HG02798 (cell line): ENCODE measurements at regions not wholly inside any gene's neighbourhood (a gene's known extent, or its start where the extent isn't known, plus 50 kb on each side); places are given as distances from the start of the nearest gene placed in this dataset.

ENCODE experiments used
- ATAC-seq: cut with Tn5 transposase; IDR thresholded peaks from one replicate; pipeline ENCODE4 v1.9.1; 2021; ENCODE audit warnings: mild to moderate bottlenecking; ENCODE audit not compliant: unreplicated experiment, poor library complexity

DNA sequence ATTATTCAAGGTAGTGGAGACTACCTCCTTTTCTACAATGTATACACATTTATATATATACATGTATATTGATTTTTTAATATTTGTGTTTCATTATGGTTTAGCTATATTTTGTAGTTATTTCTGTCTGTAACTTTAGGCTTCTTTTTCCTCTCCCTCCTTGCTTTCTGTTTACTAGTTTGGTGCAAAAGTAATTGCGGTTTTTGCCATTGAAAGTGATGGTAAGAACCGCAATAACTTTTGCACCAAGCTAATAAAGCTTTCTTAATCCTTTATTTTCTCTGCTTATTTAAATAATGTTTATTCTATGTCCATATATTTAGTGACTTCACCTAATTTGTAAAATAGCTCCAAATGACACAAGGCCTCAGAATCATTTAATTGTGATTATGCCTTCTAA, 195.3 kb upstream of the PLSCR5 start:
- ATAC-seq, result no peak

DNA sequence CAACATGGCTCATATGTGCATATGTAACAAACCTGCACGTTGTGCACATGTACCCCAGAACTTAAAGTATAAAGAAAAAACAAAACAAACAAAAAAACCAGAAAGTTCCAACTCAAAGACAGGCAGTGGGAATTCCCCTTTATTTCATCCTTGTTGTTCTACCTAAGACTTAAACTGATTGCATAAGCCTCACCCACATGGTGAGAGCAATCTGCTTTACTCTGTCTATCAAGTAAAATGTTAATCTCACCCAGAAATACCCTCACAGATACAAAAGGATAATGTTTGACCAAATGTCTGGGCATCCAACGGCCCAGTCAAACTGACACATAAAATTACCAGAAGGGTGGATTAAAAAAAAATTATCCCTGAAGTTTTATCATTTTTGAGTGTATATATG, 190.9 kb upstream of the PLSCR5 start:
- ATAC-seq, result no peak

DNA sequence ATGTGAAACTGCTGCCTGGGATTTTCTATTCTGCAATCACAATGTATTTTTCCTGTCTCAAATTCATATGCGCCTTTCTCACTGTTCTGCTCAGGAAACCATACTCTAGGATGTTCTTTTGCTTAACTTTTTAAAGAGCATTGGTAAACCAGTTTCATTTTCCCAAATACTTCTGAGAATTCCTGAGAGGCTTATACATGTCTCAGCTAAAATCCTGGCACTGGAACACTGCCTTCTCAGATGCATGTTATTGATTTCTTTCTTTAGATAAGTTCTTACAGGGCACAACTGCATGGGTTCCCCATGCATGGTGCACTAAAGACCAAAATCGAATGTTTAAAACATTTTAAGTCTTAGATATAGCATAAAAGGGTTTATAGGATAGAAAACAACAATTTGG, 178.3 kb upstream of the PLSCR5 start:
- ATAC-seq, result no peak

DNA sequence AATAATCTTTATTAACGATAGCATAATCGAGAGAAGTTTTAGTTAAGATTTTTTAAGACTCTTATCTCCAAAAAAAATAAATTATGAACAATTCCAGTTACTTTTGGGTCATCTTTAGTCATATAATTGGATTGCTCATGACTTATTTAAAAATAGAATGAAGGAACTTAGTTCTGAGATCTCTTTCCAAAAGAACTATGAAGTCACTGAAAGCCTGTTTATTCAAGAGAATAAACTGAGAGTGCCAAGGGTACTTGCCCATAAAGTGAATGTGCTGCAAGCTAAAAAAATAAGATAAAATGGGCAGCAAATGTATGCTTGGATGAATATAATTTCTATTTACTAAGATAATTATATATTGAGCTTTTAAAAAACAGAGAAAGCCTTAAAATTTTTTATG, 176.5 kb upstream of the PLSCR5 start:
- no peak for ATAC-seq

DNA sequence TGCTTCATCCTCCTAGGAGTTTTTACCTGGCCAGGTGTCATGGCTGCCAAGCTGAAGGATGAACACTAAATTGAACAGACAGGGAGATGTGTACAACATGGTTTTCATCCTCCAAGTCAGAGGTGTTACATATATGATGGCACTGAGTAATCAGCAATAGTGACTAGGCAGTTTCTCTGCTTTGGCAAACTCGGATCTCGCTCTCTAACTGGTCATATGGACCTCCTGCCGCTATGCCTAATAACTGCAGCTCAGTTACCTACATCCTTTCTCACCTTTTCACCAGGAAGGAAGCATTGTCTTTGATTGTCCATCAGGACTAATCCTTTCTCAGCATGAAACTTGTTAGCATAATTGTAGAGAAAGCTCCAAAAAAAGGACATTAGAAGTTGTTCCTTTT, 175.9 kb upstream of the PLSCR5 start:
- no peak for ATAC-seq

DNA sequence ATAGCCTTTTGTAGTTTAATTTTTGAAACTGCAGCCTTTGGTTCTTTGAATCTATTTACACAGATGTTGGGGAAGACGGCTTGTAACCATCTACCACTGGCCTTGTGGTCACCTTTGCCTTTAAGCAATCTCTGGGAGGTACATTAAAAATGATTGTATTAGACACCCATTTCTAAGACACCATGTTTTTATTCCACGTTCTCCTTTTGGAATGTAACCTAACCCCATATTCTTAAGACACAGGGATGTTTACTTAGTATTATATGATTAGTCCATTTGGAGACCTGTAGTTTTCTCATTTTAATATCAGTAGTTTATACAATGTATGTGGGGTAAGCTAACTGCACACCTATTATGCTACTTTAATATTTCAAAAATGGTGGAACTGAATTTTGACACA, 175.1 kb upstream of the PLSCR5 start:
- ATAC-seq, result no peak

DNA sequence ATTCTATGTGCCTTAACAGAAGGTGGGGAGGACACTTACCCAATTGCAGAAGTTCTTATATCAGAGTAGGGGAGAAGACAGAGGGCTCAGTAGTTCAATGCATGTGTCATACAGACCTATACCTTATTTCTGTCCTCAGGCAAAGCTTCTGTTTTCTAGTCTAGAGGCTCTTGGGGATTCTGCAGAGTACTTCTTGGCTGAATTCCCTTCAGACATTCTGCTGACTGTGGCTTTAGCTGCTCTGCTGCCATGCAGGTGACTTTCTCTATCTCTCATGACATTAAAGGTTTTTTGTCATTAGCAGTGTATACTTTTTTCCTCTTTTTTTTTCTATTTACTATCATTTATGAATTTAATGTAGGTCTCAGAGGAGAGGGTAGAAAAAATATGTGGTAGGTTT, 172.8 kb upstream of the PLSCR5 start:
- ATAC-seq, result no peak

DNA sequence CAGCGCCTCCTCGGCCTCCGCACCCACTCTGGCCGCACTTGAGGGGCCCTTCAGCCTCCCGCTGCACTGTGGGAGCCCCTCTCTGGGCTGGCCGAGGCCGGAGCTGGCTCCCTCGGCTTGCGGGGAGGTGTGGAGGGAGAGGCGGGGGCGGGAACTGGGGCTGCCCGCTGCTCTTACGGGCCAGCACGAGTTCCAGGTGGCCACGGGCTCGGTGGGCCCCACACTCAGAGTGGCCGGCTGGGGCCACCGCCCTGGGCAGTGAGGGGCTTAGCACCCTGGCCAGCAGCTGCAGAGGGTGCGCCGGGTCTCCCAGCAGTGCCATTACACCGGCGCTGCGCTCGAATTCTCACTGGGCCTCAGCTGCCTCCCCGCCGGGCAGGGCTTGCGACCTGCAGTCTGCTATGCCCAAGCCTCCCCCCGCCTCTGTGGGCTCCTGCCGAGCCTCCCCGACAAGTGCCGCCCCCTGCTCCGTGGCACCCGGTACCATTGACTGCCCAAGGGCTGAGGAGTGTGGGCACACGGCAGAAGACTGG, 167.1 kb upstream of the PLSCR5 start:
- no peak for ATAC-seq

DNA sequence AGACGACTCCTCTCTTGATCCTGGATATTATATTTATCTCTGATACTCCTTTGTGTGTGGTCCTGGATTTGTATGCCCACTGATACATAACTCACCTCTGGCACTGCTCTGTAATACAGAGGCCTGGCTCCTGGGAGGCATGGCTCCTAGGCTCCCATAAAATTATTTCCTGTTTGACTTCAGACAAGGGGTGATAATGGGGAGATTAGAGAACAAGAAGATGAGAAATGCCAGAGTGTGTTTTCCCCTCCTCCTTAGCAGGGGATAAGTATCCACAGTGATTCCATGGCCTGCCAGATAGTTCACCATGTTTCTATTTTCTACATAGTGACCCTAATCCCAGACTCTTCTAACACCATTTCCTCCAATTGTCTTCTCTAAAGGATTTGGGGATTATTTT, 165.7 kb upstream of the PLSCR5 start:
- ATAC-seq, result no peak

DNA sequence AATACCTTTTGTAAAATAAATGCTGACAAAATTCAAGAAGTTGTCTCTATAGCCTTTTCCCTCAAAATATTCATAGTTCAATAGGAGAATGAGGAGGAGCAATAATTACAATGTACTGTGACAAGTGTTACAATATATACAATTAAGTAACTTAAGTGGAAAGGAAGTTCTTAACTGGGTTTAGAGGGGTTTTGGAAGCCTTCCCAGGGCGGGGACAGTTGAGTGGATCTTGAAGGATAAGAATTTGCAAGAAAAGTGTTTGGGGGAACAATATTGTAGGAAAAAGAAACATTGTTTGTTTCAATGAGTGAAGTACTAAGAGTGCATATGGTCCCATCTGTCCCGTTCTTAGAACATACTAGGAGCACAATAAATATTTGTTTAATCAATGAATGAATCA, 165.2 kb upstream of the PLSCR5 start:
- ATAC-seq, result no peak

DNA sequence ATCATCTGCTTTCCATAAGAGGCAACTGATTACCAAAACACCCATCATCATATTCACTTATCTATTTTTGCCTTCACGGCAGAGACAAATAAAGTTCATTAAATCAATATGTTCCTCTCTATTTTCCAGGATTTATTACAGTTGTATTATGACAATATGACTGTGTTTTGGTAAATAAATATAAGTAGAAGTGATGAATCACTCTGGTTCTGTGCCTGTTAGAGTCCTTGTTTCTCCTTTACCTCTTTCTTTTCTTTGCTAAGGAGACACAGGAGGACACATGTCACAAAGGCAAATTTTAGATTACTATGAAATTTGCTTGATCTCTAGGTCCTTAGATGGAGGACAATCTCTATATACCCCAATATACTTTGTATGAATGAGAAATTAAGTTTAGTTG, 152.6 kb upstream of the PLSCR5 start:
- ATAC-seq, result no peak

DNA sequence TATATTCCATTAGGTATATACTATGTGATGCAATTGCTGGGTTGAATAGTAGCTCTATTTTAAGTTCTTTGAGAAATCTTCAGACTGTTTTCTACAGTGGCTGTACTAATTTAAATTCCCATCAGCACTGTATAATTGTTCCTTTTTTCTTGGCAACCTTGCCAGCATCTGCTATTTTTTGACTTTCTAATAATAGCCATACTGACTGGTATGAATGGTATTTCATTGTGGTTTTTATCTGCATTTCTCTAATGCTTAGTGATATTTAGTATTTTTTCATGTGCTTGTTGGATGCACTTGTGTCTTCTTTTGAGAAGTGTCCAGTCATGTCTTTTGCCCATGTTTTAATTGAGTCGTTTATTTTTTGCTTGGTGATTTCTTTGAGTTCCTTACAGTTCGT, 145.1 kb upstream of the PLSCR5 start:
- no peak for ATAC-seq

DNA sequence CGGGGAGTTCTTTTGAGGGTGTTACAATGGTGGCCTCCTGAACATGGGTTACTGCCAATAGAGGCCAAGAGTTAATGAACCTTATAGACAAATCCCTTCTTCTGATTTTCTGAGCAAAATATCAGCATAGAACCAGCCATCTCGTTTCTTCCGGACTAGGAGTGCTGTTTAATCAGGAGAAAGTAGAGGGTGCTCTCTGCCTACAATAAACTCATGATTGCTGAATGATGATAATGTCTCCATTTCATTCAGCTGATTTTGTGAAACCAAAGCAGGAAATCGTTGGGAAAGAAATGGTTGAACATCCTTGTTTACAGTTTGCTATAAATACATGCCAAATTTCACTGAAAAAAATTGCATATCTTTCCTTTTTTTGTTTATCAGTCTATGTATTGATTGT, 142.8 kb upstream of the PLSCR5 start:
- no peak for ATAC-seq

DNA sequence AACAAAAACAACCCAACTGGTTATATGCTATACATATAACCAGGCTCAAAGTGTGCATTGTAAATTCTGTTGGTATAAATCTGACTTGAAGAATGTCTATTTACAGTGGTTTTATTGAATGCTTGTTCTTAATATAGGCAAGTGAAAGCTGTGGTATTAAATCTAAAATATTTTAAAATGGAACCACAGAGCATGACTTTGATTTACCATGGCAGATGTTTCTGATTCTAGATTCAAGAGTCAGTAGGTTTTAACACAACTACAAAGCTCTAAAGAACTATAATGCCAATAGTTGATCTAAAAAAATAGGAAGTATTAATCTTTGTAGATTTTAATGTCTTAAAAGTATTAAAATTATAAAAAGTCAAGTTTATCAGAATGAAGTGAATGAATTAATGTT, 141.9 kb upstream of the PLSCR5 start:
- no peak for ATAC-seq

DNA sequence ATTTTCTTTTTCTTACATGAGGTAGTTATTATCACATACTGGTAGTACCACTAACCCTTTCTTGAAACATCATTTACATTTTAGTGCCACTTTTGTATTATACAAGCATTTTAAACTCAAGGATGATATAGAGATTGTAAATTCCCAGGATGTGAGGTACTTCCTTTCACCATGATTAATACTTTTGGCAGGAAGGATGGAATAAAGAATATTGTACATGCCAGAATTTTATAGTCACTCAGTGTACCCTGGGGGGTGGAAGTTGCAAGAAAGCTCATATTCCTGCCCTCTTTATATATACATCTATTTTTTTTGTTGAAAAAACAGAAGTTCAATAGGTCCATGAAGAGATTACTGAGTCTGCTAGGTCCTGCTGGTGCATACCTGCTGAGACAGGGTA, 141.0 kb upstream of the PLSCR5 start:
- no peak for ATAC-seq

DNA sequence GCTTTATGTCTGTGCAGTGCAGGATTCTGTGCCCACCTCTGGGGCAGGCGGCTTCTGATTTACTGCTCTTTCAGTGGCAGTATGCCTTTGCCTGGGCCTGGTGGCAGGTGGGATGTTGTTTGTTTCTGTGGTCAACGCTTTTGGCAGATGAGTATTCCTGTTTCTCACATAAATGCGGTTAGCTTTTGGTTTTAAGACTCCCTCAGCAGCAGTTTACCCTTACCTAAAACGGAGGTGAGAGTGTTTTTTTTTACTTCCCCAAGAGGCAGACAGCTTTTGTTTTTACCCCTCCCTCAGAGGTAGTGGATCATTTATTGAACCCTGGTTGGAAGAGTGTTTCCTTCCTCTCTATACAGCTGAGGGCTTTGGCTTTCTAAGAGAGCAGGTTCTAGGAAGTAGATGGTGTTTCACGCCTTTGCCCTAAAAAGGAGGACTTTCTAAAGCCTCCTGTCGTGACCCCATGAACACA, 134.1 kb upstream of the PLSCR5 start:
- no peak for ATAC-seq

DNA sequence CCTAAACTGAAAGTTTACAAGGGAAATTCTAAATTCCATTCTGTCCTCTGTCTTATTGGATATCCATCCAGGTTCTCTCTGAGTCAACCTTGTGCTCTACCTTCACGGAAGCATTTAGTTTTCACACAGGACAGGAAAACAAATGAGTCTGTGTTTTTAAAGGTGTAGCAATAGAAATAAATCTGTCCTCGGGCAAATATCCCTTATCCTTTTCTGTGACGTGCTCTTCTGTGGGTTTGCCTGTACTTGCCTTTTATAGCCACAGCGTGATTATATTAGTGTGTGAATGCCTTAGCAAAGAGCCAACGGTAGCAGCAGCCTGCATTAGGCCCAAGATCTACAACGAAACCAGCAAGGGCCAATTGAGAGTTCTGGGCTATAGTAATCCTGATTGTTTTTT, 127.2 kb upstream of the PLSCR5 start:
- ATAC-seq, result no peak

DNA sequence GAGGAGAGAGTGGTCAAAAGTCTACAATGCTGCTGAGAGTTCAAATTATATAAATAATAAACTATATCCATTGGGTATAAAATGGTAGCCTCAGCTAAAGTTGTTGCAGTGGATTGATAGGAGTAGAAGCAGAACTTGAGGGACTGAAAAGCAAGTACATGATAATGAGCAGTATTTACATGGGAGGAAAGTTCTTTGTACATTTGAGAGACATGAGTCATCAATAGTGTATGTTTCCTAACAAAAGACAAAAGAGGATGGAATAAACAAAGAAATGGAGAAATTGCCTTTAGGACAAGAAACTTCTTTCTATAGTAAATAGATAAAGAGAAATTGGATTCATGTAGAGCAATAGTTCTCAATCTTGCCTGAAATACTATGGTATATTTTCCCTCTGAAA, 110.0 kb upstream of the PLSCR5 start:
- ATAC-seq, result no peak

DNA sequence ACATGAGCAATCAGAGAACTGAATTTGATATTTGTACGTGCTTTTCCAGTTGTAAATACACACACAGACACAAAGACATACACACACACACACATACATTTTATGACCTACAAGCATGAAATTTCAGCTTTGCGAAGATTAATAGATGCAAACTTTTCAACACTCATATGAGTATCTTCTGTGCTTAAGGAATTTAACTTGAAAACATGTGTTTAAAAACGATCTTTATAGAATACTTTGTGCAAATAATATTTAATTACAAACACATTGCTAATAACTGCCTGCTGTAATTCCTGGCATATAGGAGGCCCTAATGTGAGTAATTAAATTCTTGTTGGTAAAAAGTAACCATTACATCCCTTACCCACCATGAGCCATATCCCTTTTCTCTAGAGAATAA, 107.7 kb upstream of the PLSCR5 start:
- ATAC-seq, result no peak

DNA sequence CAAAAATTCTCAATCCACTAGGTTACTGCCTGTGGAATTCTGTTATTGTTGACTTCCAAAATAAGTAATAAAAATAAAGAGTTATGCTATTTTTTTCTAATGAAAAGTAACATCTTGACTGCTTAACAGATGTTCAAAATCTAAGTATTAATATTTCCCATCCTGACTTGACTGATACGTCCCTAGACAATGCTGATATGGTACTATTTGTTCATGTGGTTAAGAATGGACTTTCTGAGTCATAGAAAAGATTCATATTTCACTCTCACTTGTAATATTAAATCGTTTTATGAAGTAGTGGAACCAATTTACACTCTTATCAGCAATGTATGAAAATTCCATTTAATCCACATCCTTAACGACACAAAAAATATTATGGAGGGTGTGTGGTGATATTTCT, 104.8 kb upstream of the PLSCR5 start:
- ATAC-seq, result no peak

DNA sequence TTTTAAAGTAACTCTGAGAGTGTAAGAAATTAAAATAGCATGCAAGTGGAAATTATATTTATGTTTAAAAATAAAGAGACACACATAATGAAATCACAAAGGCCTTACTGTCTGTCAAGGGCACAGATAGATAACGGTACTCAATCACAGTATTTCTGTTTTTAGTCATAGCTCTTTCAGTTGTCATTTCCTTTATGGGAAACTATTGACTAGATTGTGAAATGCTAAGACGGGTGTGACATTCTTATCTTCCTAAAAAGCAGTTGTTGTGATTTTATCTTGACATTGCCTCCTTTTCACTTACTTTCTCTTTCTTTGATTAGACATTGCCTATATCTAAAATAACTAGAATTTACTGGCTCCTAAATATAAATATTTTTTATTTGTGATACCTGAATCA, 100.1 kb upstream of the PLSCR5 start:
- ATAC-seq, result peak; percentile 46

DNA sequence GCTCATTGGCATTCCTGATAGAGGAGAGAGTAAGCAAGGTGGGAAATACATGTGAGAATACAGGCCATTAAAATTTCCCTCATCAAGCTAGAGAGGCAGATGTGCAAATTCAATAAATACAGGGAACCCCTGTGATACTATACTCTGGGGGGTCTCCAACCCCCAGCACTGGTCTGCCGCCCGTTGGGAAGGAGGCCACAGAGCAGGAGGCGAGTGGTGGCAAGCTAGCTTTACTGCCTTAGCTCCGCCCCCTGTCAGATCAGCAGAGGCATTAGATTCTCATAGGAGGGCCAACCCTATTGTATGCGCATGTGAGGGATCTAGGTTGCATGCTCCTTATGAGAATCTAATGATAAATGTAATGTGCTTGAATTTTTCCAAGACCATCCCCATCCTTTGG, 97.1 kb upstream of the PLSCR5 start:
- ATAC-seq, result no peak

DNA sequence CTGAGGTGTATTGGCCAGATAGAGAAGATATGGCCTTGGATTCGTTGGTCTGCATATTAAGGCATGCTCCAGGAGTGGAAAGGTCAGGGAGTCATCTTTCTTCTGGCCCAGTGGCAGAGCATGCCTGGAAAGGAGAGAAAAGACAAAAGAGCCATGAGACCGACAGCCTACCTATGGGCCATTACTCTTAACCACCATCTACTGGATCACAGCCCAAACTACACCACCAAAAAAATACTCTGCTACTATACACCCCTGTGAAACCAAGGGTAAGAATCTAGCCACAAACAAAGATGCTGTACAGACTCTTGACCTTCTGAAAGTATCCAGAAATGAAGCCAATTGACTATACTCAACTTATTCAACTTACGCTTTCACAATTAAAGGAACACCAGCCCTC, 96.1 kb upstream of the PLSCR5 start:
- no peak for ATAC-seq
